HG02571 (cell line): ENCODE measurements at regions not wholly inside any gene's neighbourhood (a gene's known extent, or its start where the extent isn't known, plus 50 kb on each side); places are given as distances from the start of the nearest gene placed in this dataset.
"Not testable (repeated sequence)": the region's sequence is repeated elsewhere in the genome, so short reads cannot be mapped to it uniquely, and the experiment has no call there.

Experiments
- ATAC-seq: cut with Tn5 transposase; IDR thresholded peaks from one replicate; pipeline ENCODE4 v1.9.1; 2021; ENCODE audit warnings: mild to moderate bottlenecking, moderate library complexity; ENCODE audit not compliant: unreplicated experiment

DNA sequence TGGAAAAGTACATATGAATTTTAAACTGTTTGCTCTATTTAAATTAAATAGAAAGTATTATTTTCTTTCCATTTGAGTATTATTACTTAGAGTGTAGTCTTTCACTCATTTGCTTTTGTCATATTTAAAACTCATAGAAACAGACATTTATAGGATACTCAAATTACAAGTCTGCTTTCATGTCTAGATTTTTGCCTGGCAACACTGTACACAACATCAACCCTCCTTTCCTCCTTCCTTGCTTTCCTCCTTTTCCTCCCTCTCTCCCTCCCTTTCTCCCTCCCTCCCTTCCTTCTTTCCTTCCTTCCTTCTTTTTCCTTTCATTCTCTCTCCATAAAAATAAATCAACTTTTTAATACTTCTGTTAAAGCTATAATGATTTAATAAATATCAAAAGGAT lies 2361.2 kb downstream of the ARAP2 start:
- no peak for ATAC-seq

- no peak for ATAC-seq
Measured at GRCh38 chr4:33886356-33886755, 2358.0 kb downstream of the ARAP2 start.

GRCh38 chr4:33890841-33891240 lies 2353.5 kb downstream of the ARAP2 start:
- no peak for ATAC-seq

DNA sequence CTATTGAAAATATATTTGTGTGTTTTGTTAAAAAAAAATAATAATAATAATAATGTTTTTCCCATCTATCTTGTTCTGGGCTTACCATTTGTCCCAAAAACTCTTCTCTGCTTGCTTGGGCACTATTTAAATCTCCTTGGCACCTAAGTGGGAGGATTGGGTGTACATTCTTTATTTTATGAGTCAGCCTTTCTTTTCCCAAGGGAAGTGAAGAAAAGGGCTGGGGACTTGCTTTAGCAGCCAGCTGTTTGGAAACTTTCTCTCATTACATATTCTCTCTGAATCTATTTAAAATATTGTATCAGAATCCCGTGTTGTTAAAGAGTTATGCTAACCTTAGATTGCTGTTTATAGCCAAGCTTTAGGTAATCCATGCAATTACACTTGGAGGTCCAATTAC lies 2332.4 kb downstream of the ARAP2 start:
- no peak for ATAC-seq

GRCh38 chr4:33914386-33914785 lies 2329.9 kb downstream of the ARAP2 start:
- no peak for ATAC-seq

- ATAC-seq: no peak
Measured at GRCh38 chr4:33923469-33923868, 2320.8 kb downstream of the ARAP2 start.

DNA sequence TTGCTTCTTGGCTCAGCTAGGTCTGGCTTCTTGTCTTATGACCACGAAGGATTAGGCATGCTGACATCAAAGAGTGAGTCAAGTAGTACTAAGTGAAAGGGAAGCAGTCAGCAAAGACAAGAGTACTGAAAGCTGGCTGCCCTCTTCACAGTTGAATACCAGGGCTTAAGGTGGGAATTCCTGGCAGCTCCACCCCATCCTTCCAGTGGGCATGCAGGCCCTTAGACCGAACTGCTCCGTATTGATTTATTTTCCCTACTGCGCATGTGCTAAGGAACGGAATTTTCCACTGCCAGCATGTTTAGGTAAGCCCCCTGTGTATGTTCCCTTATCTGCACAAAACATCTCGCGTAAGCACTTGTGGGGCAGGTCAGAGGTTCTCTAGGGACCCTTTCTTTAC lies 2320.1 kb downstream of the ARAP2 start:
- ATAC-seq: no peak

- no peak for ATAC-seq
Measured at GRCh38 chr4:33924811-33925210, 2319.5 kb downstream of the ARAP2 start.

DNA sequence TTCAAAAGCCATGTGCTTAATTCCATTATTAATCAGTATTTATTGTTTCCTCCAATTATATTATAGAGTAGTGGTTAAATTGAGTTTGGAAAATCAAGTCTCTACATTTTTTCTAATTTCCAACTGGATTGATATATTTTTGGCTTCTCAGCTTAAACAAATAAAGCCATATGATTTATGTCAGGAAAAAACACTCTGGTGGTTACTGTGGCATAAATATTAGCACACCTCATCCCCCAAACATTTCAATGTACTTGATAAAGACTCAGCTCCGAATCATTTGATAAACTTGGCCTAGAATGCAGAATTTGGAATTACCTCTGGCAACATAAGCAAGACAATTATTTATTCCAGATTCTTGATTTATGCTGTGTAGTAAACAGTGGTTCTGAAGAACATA lies 2313.8 kb downstream of the ARAP2 start:
- no peak for ATAC-seq

DNA sequence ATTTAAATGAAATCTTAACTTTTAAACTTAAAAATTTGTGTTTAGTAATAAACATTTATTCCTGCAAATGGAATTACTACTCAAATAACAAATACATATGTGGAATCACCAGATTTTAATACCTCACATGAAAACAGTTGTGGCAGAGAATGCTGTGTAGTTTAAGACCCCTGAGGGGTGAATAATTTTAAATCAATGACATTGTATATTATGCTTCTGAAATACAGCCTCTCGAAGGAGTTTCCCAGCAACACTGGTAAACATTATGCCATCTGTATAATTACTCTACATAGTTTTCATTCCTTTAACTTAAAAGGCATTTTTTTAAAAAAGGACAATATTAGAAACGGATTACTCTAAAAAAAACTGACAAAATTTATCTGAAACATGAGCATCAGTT lies 2313.3 kb downstream of the ARAP2 start:
- no peak for ATAC-seq

GRCh38 chr4:33940281-33940680 lies 2304.0 kb downstream of the ARAP2 start:
- ATAC-seq: no peak

DNA sequence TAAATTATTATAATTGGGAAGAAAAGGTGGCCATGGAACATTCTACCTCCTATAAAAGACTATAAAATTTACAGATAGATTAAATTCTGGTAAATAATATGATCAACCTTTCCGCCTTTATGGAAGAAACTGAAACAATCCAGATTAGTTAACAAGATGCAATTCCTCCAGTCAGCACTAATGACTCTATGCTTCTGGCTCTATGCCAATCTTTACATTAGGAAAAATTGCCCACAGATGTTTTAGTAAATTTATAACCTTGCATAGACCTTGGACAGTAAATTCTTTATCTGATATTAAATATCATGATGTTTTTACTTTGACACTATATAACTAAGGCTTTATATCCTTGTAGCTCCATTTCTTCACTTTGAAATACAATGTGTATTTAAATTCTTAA lies 2302.5 kb downstream of the ARAP2 start:
- ATAC-seq: no peak

DNA sequence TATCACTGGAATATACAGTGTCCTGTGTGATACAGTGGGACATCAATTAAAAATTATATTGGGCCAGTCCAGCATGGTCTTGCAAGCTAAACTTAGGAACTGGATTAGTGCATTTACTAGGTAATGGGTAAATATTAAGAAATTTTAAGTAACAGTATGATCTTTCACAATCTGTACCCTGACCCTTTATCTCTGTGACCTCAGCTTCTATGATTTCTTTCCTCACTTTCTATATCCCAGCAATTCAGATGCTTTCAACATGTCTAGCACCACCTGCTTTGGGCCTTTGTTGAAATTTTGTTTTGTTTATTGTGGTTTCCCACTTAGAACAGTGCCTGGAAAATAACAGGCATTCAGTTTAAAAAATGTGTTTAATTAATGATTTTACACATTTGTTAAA lies 2295.4 kb downstream of the ARAP2 start:
- ATAC-seq: no peak

DNA sequence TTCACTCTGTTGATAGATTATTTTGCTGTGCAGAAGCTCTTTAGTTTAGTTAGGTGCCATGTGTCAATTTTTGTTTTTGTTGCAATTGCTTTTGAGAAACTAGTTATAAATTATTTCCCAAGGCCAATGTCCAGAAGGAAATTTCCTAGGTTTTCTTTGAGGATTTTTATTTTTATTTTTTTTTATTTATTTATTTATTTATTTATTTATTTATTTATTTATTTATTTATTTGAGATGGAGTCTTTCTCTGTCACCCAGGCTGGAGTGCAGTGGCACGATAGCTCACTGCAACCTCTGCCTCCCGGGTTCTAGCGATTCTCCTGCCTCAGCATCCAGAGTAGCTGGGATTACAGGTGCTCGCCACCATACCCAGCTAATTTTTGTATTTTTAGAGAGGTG lies 2290.5 kb downstream of the ARAP2 start:
- not testable (repeated sequence) for ATAC-seq

DNA sequence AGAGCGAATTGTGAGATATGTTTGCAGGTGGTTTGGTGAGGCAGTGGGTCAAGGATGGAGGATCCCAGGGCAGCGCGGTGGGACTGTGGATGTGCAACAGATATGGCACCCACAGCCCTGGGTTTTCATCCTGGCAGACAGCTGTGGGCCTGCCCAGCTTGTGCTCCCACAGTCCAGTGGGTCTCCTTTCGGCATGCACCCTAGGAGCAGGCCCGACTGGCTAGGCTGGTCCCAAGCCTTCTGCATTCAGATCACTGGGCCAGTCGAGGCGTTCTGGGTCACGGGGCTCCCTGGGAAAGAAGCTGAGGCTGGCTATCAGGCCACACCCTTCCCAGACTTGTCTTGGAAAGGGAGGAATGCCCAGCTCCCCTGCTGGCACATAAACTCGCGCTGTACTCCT lies 2289.6 kb downstream of the ARAP2 start:
- no peak for ATAC-seq

DNA sequence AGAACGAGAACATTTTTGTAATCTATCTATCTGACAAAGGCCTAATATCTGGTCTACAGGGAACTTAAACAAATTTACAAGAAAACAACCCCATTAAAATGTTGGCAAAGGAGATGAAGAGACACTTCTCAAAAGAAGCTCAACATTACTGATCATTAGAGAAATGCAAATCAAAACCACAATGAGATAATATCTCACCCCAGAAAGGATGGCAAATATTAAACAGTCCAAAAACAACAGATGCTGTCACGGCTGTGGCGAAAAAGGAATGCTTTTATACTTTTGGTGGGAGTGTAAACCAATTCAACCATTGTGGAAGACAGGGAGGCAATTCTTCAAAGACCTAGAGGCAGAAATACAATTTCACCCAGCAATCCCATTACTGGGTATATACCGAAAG lies 2284.8 kb downstream of the ARAP2 start:
- ATAC-seq: no peak

DNA sequence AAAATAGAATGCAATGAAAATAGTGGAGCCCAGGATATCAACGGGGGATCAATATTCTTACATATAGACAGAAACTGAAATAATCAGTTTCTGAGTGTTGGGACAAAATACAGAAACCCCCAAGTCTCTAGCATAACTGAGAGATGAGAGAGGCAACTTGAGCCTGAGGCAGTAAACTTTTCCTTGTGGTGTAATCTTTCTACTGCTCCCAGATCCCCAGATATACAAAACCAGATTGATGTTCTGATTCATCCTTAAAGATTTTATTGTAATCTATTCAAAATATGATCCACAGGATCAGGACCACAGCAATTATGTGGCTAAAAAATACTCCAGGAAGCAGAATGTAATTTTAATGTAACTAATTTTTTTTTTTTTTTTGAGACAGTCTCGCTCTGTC lies 2282.6 kb downstream of the ARAP2 start:
- no peak for ATAC-seq

GRCh38 chr4:33966808-33967207 lies 2277.5 kb downstream of the ARAP2 start:
- no peak for ATAC-seq

DNA sequence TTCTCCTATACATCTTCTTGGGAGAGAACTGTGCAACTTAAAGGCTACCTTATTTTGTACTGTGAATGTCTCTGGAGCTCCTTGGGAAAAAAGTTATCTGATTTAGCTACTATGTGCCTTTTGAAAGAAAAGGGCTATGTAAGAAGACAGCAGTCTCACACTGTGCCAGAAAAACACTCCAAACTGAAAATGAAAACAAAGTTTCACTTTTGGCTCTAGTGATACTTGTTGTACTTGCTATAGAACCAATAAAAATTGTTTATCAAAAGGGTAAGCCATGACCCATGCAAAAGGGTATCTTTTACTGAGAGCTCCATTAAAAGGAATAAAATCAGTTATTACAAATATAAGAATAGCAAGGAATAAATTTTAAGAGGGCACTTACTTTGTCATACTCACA lies 2270.0 kb downstream of the ARAP2 start:
- ATAC-seq: no peak

GRCh38 chr4:33975995-33976394 lies 2268.3 kb downstream of the ARAP2 start:
- no peak for ATAC-seq

DNA sequence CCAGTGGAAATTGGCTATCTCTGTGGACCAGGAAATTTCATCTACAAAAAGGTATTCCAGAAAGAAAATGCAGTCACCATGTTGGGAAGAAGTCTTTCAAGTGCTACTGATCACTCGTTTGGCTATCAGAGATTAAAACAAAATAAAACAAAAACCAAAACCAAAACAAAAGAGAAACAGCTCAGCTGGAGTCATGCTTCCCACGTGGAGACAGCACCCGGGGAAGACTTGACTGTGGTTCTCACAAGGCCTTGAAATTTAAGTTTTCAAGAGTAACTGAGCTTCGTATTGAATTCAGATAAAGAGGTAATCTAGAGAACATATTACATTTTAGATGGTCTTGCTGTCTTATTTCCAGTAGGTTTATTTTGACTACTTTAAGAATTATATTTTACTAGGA lies 2264.5 kb downstream of the ARAP2 start:
- not testable (repeated sequence) for ATAC-seq

GRCh38 chr4:33980361-33980760 lies 2264.0 kb downstream of the ARAP2 start:
- ATAC-seq: no peak

DNA sequence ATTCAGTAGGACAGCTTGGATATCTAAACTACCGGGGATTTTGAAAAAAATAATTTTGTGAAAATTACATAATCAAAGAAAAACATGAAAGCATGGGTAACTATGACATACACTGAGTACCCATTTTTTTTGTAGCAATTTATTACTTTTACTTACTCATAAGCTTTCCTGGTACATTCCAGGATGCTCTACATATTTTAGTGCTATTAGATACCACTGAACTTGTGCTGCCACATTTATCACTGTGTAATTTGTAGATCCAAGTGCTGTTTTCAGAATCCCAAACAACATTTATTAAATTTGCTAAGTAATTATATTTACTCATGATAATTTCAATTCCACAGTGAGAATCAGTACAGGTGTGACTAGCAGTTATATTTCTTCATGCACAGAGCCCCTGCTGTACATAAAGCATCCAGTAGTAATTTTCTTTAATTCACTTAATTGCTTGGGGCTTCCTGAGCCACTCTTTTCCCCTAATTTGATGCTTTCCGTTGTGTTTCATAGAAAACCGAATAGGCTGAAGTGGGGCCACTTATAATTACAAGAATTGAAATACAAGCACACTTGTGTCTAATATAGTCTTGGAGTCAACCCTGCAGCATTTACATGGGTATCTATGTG lies 2254.4 kb downstream of the ARAP2 start:
- ATAC-seq: no peak
